ENCODE measurements at regions not wholly inside any gene's neighbourhood (a gene's known extent, or its start where the extent isn't known, plus 50 kb on each side); places are given as distances from the start of the nearest gene placed in this dataset.

DNA sequence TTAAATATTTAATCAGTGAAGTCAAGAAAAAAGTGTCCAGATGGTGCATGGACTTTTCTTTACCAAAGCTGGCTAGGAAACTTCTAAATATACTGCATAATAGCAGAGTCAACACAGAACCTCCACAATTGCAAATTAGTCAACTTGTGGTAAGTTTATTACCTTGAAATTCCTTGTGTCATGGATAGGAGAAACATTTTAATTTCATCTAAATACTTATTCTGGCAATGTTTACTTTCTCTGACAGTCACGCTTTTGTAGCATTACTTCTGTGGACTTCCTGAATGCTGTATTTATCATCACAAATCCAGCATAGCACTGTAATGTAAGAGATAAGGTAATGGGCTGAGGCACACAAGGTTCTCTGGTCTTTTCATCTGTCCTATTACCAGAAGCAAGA is 2266.1 kb downstream of the PCDH7 start:
- DNase-seq (ENCODE audit: low read depth), result peak; percentile 27

DNA sequence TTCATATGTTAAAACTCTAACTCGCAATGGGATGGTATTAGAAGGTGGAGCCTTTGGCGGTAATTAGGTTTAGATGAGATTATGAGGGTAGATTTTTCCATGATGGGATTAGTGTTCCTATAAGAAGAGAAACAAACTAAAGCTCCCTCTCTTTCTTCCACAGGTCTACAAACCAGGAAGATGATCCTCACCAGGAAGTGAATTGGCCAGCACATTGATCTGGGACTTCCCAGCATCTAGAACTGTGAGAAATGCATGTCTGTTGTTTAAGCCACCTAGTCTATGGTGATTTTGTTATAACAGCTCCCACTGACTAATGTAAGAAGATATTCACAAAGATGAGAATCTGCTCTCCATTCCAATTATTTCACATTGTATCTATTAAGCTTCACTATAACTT is 2266.9 kb downstream of the PCDH7 start:
- no peak for DNase-seq (ENCODE audit: low read depth)

DNA sequence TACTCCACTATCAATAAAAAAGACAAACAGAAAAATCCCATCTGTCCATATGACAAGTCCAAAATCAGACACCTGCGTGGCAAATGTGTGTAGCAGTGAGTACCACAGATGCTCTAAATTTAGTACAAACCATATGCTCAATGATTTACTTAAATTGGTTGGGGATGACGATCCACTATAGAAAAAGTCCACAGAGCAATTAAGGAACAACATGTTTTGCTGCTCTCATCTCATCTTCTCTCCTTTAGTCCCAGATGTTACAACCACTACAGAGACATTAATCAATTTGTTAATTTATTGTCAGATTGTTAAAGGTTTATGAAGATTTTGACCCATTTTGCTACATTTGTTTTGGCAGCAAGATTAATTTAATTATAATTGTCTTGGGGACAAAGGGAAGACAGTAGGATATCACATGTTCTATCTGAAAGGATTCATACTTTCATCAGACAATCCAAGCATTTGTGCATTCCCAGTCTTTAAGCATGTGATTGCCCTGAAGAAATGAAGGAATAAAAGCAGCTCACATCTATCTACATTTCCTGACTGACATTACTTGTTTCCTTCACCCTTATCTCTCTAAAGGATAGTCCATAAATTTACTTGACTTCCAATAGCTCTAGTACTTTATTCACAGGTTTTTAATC is 2268.1 kb downstream of the PCDH7 start:
- no peak for DNase-seq (ENCODE audit: low read depth)

DNA sequence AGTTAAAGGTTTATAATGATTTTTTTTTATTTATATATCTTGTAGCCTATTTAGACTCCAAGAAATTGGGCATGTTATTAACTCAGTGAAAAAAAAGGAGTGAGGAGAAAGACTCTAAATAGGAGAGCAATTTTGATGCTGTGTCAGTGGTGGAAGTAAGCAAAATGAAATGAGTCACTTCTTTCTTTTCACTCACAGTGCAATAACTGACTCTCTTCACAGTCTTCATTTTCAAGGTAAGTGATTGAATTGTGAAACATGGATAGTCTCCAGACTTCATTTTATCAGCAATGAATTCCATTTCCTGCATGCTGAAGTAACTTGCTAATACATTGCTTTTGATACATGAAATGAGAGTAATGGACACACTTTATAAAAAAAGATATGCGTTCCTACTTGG is 2271.5 kb downstream of the PCDH7 start:
- DNase-seq (ENCODE audit: low read depth), result no peak

DNA sequence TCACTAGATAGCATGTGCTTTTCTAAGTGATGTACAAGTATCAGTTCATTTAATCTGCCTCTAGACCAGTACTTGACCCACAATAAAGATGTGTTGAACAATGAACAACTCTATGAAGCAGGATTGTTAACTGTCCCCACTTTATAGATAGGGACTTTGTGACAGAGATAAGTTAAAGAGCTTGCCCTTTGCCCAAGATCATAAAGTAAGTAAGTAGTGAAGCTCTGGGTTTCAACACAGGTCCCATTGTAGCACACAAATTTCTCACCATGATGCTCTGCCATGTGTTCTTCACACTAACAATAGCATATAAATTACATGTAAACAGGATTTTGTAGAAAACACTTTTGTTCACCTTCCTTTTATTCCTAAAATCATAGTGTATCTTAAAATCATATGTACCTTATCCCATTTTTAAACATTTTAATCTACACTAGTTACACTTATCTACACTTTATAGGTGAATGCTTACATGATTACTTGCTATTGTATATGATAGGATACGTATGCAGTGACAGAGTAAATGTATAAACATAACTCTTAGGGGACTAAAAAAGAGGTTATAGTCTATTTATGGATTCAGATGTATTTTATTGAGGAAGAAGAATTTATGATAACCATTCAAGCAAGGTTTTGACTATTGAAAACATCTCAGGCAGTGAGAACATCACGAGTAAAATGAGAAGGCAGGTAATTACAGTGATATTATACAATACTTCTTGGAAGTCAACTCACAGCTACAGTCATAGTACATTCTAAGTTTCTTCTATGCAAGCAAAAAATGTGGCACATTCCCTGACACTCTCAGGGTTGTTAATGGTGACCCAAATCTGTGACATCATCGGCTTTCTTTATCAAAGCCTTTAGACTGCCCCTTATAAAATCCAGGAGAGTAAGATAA is 2275.1 kb downstream of the PCDH7 start:
- no peak for DNase-seq (ENCODE audit: low read depth)

DNA sequence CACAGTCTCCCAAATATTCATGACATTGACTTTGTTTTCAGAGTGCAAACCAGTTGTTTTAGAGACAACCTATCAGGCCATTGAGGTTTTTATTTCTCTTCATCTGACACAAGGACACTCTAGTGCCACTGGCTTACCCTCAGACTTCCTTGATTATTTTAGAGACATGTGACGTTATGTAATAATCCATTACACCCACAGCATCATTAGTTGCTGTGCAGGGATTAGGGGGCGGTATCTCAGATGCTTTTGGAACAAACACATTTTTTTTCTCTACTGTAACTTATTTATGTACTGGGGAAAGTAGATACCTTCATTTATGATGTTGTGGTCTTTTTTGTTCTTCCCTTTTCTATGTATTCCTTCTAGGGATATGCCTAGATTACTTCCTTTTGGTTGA is 2293.1 kb downstream of the PCDH7 start:
- DNase-seq (ENCODE audit: low read depth), result peak; percentile 13

DNA sequence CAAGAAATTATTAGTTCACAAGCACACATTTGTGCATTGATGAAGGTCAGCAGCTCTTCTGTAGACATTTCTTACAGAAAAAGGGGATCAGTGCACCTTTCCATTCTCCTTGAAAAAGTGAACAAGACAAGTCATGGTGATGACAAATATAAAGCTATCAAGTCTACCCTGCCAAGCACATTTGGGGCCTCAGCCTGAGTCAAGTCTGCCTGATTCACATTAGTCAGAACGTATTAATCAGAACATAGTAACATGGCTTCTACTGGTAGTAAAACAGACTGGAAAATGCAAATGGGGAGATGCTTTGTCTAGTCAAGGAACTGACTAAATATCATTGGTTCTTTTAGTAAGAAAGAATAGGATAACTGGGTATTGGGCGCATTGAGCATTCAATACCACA is 2305.1 kb downstream of the PCDH7 start:
- no peak for DNase-seq (ENCODE audit: low read depth)

DNA sequence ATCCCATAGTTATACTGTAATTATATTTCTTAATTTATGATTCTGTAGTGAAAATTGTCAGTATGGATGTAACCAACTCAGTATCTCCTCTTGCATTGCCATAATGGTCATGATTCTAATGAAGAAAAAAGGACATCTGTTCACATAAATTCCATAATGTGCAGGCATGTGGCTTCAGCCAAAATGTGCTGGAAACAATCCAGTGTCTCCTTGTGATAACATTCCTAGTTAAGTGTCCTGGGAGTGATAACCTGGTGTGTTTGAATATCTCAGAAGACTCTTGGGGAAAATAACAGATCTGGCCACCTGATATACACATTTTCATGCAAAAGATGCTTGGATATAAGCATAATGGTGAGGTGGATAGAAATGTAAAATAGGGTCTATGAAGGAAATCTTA is 2309.8 kb downstream of the PCDH7 start:
- DNase-seq (ENCODE audit: low read depth), result no peak

DNA sequence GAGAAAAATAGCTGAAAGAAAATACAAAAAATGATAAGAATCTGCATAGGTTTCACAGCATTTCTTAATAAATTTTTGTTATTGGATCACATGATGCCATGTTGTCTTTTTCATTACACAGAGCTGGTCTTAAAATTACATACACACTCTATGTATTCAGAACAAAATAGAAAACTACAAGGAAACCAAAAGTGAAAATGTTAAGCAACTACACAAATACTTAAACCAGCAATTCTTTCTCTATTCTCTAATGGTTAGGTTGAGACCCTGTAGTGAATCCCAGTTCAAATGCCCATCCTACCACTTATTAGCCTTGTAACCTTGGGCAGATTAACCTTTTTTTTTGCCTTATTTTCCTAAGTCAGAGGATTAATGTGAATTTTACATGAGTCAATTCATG is 2311.2 kb downstream of the PCDH7 start:
- no peak for DNase-seq (ENCODE audit: low read depth)

DNA sequence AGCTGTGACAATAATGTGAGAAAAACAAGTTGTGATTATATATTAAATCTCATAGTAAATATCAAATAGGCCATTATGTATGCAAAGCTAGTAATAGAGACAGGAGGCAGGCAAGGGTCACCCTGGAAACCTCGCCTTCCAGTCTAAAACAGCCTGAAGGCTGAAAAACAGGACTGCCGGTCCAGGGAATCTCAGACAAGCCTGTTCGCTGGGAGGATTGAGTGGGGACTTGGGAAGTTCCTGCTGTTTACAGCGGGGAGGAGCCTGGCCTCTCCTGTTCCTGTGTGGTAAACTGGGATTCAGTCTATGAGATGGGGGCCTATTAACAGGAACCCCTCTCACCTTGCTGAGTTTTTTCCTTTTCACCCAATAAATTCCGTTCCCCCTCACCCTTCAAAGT is 2317.3 kb downstream of the PCDH7 start:
- DNase-seq (ENCODE audit: low read depth), result no peak

DNA sequence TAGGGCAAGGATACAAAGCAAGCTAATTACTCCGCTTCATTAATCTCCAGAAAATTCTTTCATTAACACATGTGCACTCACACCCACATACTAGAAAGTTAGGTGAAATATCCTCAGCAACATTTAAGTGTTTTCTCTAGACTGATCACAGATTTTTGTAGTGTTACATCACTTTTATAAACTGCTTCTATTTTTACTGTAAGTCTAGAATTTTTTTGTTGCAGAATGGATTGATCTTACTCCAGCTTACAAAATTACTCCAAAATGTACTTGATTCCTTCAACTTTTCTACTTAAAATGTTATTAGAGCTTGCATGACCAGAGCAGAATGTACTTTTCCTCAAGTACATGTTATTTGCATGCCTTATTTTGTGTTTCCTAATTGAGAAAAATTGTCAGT is 2325.2 kb downstream of the PCDH7 start:
- DNase-seq (ENCODE audit: low read depth), result no peak

DNA sequence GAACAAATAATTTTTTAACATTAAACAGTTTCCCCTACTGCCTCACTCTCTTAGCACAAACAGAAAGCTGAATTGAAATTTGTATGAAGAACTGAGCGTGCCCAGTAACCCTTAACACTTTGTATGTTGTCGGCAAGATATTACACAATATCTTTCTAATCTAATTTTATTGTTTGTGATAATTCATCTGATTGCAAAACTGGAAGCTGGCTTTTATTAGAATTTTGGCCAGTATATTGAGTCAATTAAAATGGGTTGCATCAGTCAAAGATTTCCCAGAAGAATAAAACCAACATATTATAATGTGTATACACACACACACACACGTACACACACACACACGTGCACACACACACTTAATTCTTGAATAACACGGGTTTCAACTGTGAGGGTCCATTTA is 2332.1 kb downstream of the PCDH7 start:
- DNase-seq (ENCODE audit: low read depth), result no peak

DNA sequence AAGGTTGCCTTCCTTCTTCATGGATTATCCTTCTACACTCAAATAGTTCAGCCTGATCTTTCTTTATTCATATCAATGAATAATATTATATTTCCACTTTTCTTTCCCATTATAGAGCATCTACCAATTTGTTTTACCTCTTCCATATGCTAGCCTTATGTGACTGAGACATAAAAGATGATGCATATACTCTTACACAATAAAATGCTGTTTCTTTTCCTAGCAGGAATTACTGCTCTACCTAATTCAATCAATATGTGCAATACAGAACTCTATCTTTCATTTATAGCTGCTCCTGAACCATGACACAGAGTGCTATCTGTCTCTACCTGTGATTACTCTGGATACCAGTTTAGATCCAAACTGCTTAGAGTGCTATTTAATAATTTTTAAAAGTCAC is 2334.0 kb downstream of the PCDH7 start:
- DNase-seq (ENCODE audit: low read depth), result no peak

DNA sequence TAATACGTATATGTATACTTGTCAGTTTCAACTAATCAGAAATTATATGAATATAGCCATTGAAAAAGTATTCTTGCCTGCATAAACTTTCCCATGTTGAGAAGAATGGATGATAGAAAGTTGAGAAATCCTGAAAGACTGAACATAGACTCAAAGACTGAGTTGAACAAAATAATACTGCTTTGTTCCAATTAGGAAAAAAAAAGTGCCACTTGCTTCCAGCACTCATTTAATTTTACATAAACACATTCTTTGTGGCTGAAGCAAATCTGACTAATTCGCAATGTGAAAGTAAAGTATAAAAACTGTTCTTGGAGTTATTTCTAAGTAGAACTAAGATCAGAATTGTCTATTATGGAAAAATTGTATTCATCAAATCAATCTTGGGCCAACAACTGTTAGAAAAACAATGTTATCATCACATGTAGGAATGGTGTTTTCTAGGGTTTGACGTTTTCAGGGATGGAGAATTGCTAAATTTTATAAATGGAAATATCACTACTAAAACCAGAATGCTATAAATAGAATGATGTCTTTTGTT is 2334.6 kb downstream of the PCDH7 start:
- DNase-seq (ENCODE audit: low read depth), result no peak

DNA sequence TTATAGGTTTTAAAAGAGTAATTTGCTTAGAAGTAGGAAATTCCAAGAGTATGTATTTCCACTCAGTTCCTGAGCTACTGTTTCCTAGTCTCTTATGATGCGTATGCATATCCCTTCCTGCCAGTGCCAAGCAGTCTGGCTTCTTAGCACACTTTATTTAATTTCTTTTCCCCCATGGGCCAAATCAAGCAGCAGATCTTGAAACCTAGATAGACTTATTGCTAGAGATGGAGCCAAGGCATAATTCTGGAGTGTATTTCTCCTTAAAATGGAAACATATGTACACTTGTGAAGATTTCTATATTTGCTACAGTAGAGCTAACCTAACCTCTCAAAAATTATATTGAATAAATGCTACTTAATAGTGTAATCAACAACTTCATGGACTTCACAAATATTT is 2337.6 kb downstream of the PCDH7 start:
- no peak for DNase-seq (ENCODE audit: low read depth)

DNA sequence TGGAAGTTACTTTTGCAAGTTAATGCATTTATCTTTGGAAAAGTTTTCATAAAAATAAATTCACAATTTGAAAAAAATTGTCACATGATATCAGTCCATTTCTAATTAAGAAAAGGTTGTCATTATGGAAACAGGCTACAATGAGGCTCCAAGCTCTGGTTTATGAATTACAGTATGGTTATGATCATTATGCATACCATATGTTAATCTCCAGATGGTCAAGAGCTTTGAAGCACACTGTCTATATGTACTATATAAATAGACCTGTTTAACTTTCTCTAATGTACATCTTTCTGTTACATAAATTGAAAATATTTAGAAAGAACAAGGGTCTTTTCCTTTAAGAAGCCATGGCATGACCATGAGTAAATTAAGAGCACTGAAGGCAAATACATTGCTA is 2338.8 kb downstream of the PCDH7 start:
- no peak for DNase-seq (ENCODE audit: low read depth)

DNA sequence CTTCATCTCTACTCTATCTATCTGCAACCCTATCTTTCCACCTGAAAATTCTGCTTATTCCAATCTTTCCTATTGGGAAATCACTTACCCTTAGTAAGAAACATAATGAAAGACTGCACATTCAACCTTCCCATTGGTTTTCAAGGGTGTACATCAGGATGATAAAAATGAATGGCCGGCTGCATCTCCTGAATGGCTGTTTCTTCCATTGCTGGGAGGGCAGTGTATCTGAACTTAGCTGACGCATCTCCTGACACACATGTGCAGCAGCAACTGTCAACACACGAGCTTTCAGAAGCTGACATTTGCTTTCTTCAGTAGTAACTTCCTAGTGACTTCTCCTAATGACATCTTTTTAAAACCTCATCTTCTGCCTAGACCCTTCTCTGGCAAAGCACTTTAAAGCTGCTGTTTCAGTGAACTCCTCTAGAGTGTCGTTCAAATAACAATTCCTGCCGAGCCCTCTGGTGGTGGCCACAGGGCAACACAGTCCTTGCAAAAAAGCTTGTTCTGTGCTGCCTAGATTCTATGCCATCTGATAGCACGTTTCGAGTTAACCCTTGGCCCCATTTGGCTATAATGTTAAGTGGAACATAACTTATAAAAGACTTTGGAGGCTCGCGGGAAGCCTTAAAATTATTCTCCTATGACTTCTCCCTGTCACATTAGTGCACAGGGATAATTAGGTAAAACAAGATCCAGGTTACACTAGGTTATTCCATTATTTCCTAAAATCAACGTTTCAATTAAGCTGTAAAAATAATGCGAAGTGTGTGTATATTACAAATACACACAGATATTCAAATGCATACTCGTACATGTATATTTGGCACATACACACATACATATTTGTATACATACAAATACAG is 2340.7 kb downstream of the PCDH7 start:
- peak; percentile 30 for DNase-seq (ENCODE audit: low read depth)

DNA sequence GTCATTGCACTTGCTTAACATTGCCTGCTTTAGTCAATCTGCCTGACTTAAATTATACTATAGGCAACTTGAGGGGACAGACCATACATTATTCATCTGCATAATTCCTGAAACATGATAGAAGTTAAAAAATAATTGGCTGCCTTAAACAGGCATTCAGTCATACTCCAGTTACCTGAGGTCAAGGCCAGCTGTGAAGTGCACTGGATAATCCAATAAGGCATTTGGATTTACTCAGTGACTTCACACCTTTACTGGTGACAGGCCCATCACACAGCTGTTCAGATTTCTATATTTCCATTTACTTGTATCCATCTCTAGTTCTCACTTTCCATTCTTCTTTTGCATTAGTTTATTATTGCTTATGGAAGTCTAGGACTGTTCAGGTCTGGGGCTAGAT is 2341.6 kb downstream of the PCDH7 start:
- no peak for DNase-seq (ENCODE audit: low read depth)

DNA sequence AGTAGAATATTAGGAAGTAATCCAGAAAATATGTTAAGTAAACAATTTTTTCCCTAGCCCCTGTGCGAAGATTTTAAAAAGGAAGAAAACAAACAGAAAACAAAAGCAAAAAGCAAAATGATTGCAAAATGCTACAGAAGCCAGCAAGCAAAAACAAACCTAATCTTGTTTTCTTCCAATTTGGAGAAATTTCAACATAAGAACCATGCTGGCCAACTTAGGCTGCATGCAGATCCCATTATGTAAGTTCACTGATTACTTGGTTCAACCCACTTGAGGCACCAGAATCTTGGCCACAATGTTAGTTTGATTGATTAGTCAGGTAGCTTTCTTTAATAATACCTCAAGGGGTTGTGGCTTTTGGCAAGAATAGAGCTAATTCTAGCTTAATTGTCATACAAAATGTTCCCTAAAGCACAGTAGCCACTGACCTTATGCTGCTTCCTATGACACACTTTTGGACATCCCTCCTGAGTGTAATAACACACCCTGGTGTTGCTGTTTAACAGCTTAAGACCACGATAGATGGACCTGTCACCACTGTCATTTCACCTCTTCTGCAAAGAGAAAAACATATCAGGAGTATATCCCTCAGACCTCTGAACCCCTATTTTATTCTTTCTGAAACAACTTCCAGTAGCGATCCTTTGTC is 2342.1 kb downstream of the PCDH7 start:
- DNase-seq (ENCODE audit: low read depth), result no peak

DNA sequence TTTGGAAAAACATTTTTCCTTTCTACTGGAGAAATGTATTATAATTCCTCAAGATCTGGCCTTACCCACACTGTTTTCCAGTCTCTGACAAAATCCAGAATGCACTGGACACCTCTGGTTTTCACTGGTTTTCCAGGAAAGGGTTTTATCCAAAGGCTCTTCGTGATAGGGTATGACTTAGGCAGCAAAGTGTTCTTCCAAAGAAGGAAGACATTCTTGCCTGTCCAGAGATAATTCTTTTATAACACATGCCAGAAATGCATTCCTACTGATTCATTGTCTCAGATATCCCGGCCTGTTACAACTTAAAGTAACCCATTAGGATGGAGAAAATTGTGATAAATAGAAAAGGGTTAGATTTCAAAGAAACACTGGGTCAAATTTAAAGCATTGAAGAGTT is 2343.1 kb downstream of the PCDH7 start:
- peak; percentile 27 for DNase-seq (ENCODE audit: low read depth)

DNA sequence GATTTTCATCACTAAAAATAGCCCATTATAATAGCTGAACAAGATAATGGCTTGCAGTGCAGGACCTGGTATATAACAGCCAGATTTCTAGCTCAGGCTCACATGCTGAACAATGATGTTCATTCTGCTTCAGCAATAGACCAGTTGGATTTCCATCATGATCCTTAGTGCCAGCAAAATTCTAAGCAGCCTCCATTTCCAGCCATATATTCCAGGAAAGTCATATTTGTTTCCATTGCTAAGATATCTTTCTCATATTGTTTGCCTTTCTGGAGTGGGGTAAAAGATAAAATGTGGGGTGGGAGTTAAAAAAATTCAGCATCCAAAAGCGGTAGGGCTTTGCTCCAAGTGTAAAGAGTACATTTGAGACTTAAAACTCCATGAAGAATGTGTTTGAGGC is 2344.1 kb downstream of the PCDH7 start:
- DNase-seq (ENCODE audit: low read depth), result no peak

DNA sequence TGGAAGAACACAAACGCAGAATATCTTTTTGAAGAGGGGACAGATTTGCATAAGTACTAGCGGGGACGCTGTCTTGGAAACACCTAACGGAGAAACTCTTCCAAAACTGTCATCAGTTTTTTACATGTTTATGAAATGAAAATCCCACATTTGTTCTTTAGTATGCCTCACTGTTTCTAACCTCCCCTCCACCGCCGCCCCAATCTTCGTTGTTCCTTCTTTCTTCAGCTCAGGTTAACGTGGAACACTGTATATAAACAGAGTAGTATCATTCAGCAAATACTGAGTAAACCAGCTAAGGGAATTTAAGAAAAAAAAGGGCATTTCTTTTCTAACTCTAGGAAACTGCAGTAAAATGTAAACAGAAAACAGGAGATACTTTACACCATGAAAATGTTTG is 2345.6 kb downstream of the PCDH7 start:
- no peak for DNase-seq (ENCODE audit: low read depth)
